ENCODE measurements at regions not wholly inside any gene's neighbourhood (a gene's known extent, or its start where the extent isn't known, plus 50 kb on each side); places are given as distances from the start of the nearest gene placed in this dataset.
"Not testable (repeated sequence)": the region's sequence is repeated elsewhere in the genome, so short reads cannot be mapped to it uniquely, and the experiment has no call there.

DNA sequence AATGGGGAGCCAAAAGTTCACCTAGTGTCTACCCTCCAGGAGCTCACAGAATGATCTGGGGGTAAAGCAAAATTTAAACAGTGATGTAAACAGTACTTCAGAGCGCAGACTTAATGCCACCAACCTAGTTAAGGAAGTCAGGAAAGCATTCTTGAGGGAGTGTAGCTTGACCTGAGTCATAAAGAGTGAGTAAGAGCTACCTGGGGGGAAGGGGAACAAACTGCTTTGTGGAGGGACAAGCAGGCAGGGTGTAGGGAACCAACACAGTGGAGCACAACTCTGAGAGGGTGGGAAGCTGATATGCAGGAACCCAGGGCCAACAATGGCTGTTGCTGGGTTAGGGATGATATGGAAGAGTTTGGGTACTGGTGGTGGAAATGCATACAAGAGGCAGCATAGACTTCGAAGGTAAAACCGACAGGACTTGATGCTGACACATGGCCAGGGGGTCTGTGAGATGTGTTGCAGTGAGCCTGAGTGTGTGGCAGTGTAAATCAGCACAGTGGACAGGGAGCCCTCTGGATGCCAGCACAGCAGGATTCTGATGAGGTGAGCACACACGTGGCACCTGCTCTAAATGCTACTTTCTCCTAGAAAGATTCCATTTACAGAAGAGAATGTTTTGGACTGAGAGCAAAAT is 58.3 kb upstream of the CYP2D6 start:
- peaks cover 0 to 9% (median 0%) of the 10 kb centered on the region in 6 donors for H3K36me3 ChIP-seq
- no peak overlapping the region for H3K4me3 ChIP-seq
- H3K27me3 ChIP-seq (replicated peaks in 1 of 7): no peaks in the 10 kb centered on the region
- H3K9me3 ChIP-seq: no peaks in the 10 kb centered on the region
- DNase-seq: no peak
- H3K4me1 ChIP-seq: peaks cover 0 to 40% (median 12%) of the 10 kb centered on the region in 6 donors
- 87 to 92% (median 91%) methylated on average over 4 of the region's 4 CpGs for WGBS, 5 donors
- TF ChIP-seq POLR2A (IDR thresholded peaks at IDR 0.05): no peak
- no peak for TF ChIP-seq POLR2AphosphoS5 (IDR thresholded peaks at IDR 0.05)
- TF ChIP-seq, protein P1, sequence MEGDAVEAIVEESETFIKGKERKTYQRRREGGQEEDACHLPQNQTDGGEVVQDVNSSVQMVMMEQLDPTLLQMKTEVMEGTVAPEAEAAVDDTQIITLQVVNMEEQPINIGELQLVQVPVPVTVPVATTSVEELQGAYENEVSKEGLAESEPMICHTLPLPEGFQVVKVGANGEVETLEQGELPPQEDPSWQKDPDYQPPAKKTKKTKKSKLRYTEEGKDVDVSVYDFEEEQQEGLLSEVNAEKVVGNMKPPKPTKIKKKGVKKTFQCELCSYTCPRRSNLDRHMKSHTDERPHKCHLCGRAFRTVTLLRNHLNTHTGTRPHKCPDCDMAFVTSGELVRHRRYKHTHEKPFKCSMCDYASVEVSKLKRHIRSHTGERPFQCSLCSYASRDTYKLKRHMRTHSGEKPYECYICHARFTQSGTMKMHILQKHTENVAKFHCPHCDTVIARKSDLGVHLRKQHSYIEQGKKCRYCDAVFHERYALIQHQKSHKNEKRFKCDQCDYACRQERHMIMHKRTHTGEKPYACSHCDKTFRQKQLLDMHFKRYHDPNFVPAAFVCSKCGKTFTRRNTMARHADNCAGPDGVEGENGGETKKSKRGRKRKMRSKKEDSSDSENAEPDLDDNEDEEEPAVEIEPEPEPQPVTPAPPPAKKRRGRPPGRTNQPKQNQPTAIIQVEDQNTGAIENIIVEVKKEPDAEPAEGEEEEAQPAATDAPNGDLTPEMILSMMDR (IDR thresholded peaks at IDR 0.05 in 8 of 11, conservative IDR thresholded peaks at IDR 0.05 in 3 of 11): no peak
- H3K27ac ChIP-seq: no peak overlapping the region
- intact Hi-C loops (cut with DNase I; ENCODE audit: low total_unique reads): no loop called here

DNA sequence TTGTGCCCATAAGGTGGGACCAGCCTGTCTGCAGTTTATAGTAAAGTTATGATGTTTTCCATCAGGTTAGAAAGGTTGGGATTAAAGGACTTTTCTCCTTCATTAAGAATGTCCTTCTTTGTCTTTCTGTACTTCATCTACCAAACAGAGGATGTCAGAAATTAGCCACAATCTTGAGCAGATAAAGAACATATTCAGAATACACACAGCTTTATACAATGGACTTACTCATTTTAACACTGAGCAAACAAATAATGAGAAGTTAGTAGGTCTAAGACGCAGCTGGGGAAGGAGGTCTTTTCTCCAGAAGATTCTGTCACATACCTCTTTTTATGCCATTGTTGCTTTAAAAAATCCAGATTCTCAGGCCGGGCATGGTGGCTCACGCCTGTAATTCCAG is 57.0 kb upstream of the CYP2D6 start:
- no peak for TF ChIP-seq POLR2AphosphoS5 (IDR thresholded peaks at IDR 0.05)
- TF ChIP-seq, protein P1 (IDR thresholded peaks at IDR 0.05 in 8 of 11, conservative IDR thresholded peaks at IDR 0.05 in 3 of 11): no peak
- no peak for TF ChIP-seq POLR2A (IDR thresholded peaks at IDR 0.05)
- Histone ChIP-seq H3K27ac (no peak overlapping the region), H3K27me3 (replicated peaks in 1 of 7) (no peaks in the 10 kb centered on the region), H3K4me3 (no peak overlapping the region), H3K36me3 (peaks cover 0 to 9% (median 0%) of the 10 kb centered on the region in 6 donors), H3K4me1 (peaks cover 0 to 40% (median 6%) of the 10 kb centered on the region in 6 donors), H3K9me3 (no peaks in the 10 kb centered on the region)
- intact Hi-C loops (cut with DNase I; ENCODE audit: low total_unique reads): no loop called here
- DNase-seq: no peak
- WGBS, 5 donors: 89 to 98% (median 96%) methylated on average over 3 of the region's 3 CpGs

DNA sequence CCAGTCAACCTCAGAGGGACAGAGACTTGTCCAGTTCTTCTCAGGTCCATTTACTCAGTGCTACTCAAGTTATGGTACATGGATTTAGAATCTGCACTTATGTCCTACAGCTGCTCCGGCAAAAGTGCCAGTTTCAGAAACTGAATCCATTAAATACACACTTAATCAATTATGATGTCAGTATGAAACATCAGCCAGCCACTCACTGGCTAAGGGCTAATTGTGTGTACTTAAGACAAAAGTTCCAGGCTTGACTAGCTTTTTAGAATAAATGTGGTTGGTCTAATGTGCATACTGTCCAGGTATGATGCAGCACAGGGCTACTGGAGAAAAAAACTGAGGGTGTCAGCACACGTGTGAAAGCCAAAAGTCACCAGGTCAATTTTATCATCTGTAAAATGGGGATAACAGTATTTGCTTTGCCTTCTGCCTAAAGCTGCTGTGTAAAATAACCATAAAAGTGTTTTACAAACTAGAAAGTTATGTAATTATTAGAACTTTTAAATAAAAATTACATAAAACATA is 55.4 kb upstream of the CYP2D6 start:
- H3K9me3 ChIP-seq: no peaks in the 10 kb centered on the region
- no peak overlapping the region for H3K4me3 ChIP-seq
- TF ChIP-seq POLR2AphosphoS5 (IDR thresholded peaks at IDR 0.05) (no peak), POLR2A (IDR thresholded peaks at IDR 0.05) (no peak)
- TF ChIP-seq, protein P1 (IDR thresholded peaks at IDR 0.05 in 8 of 11, conservative IDR thresholded peaks at IDR 0.05 in 3 of 11): no peak
- H3K4me1 ChIP-seq: peaks cover 0 to 42% (median 1%) of the 10 kb centered on the region in 6 donors
- H3K27me3 ChIP-seq (replicated peaks in 1 of 7): no peaks in the 10 kb centered on the region
- no peak overlapping the region for H3K27ac ChIP-seq
- peaks cover 0 to 9% (median 0%) of the 10 kb centered on the region in 6 donors for H3K36me3 ChIP-seq
- no peak for DNase-seq
- 81 to 92% (median 90%) methylated on average over 2 of the region's 2 CpGs for WGBS, 5 donors
- intact Hi-C loops (cut with DNase I; ENCODE audit: low total_unique reads): no loop called here

DNA sequence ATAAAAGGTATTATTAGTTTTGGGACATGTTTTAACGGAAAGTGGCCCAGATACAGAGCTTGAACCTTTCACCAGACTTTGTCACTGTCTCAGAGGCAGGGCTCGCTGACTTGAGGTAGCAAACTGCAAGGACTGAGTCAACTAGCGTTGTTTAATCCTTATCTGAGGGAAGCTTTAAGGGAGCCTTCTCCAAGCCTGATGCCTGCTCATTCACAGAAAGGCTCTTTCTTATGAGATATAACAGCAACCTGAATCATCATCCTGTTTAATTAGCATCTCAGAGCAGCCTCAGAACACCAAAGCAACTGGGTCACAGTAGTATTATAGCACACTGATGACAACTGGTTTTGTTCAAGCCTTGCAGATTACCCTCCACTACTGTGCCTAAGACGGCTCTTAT is 54.2 kb upstream of the CYP2D6 start:
- no peak for DNase-seq
- no peak overlapping the region for H3K27ac ChIP-seq
- H3K4me1 ChIP-seq: peaks cover 0 to 53% (median 10%) of the 10 kb centered on the region in 6 donors
- WGBS, 5 donors: 80 to 97% (median 91%) methylated on average over 4 of the region's 4 CpGs
- no peak overlapping the region for H3K4me3 ChIP-seq
- H3K9me3 ChIP-seq: no peaks in the 10 kb centered on the region
- TF ChIP-seq POLR2AphosphoS5 (IDR thresholded peaks at IDR 0.05) (no peak), POLR2A (IDR thresholded peaks at IDR 0.05) (no peak)
- TF ChIP-seq, protein P1 (IDR thresholded peaks at IDR 0.05 in 8 of 11, conservative IDR thresholded peaks at IDR 0.05 in 3 of 11): no peak
- H3K27me3 ChIP-seq (replicated peaks in 1 of 7): no peaks in the 10 kb centered on the region
- peaks cover 0 to 9% (median 0%) of the 10 kb centered on the region in 6 donors for H3K36me3 ChIP-seq
- intact Hi-C loops (cut with DNase I; ENCODE audit: low total_unique reads): no loop called here

DNA sequence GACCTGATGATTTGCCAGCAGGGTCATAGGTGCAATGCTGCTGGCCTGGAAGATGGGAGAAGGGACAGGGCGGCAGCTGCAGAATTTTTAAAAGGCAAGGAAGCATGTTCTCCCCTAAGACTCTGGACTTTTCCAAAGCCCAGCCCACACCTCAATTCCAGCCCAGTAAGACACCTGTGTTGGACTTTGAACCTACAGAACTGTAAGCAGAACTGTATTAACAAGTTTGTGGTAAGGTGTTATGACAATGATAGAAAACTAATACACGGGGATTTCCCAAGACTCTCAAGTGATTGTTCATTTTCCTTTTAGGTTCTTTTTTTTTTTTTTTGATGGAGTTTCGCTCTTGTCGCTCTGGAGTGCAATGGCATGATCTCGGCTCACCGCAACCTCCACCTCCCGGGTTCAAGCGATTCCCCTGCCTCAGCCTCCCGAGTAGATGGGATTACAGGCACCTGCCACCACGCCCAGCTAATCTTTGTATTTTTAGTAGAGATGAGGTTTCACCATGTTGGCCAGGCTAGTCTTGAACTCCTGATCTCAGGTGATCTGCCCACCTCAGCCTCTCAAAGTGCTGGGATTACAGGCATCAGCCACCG is 53.0 kb upstream of the CYP2D6 start:
- peaks cover 0 to 15% (median 0%) of the 10 kb centered on the region in 6 donors for H3K36me3 ChIP-seq
- H3K4me1 ChIP-seq: peaks cover 0 to 61% (median 13%) of the 10 kb centered on the region in 6 donors
- H3K27me3 ChIP-seq (replicated peaks in 1 of 7); DNase-seq; H3K27ac ChIP-seq; H3K4me3 ChIP-seq; H3K9me3 ChIP-seq; intact Hi-C loops (cut with DNase I; ENCODE audit: low total_unique reads): not testable (repeated sequence)
- WGBS, 5 donors: 83 to 92% (median 85%) methylated on average over 11 of the region's 11 CpGs
